Mesenchymal stem cell (in vitro differentiated cells and primary cell): ENCODE measurements at regions not wholly inside any gene's neighbourhood (a gene's known extent, or its start where the extent isn't known, plus 50 kb on each side); places are given as distances from the start of the nearest gene placed in this dataset.

Experiments
- DNase-seq: peaks from one replicate; pipeline ENCODE4 v3.0.0-alpha.2; 2013
- H2AFZ ChIP-seq: one replicate; pipeline ENCODE4 v1.6.1; 2013; ENCODE audit warnings: low read depth, mild to moderate bottlenecking, control low read depth, inconsistent platforms, low read length, moderate library complexity
- H2AK5ac ChIP-seq: 2 replicates; pipeline ENCODE4 v1.6.1; 2013; ENCODE audit warnings: low read length, moderate library complexity, mild to moderate bottlenecking, inconsistent platforms; ENCODE audit not compliant: severe bottlenecking
- H2BK120ac ChIP-seq: one replicate; pipeline ENCODE4 v1.6.1; 2013; ENCODE audit warnings: low read depth, mild to moderate bottlenecking, inconsistent platforms, low read length, moderate library complexity
- H2BK12ac ChIP-seq, 2 experiments: one replicate each; pipeline ENCODE4 v1.6.1; 2013; ENCODE audit warnings: inconsistent platforms in 2 of 2, low read length in 2 of 2, mild to moderate bottlenecking in 2 of 2, moderate library complexity in 2 of 2, control low read depth in 1 of 2
- H2BK15ac ChIP-seq: one replicate; pipeline ENCODE4 v1.6.1; 2013; ENCODE audit warnings: mild to moderate bottlenecking, low read depth, inconsistent platforms; ENCODE audit not compliant: poor library complexity, severe bottlenecking
- H2BK5ac ChIP-seq: 2 replicates; pipeline ENCODE4 v1.6.1; 2013; ENCODE audit warnings: low read depth, mild to moderate bottlenecking, low read length, control low read depth, inconsistent platforms; ENCODE audit not compliant: poor library complexity, severe bottlenecking
- H3K14ac ChIP-seq, 2 experiments: one replicate each; pipeline ENCODE4 v1.6.1; 2013; ENCODE audit warnings: inconsistent platforms in 2 of 2, low read length in 2 of 2, control low read depth in 1 of 2, mild to moderate bottlenecking in 1 of 2, moderate library complexity in 1 of 2
- H3K18ac ChIP-seq, 2 experiments: one replicate each; pipeline ENCODE4 v1.6.1; 2013; ENCODE audit warnings: inconsistent platforms in 2 of 2, low read length in 2 of 2, control low read depth in 1 of 2, low read depth in 1 of 2, mild to moderate bottlenecking in 1 of 2
- H3K23ac ChIP-seq, 2 experiments: one replicate each; pipeline ENCODE4 v1.6.1; 2013; ENCODE audit warnings: inconsistent platforms in 2 of 2, low read length in 2 of 2, mild to moderate bottlenecking in 2 of 2, moderate library complexity in 2 of 2, control low read depth in 1 of 2
- H3K27ac ChIP-seq: 2 replicates; pipeline ENCODE4 v1.5.1; 2013; ENCODE audit warnings: mild to moderate bottlenecking, moderate library complexity, low read length, control low read depth, inconsistent platforms; ENCODE audit not compliant: poor library complexity, severe bottlenecking
- H3K27me3 ChIP-seq, 2 experiments: 2 replicates each; pipeline versions ENCODE4 v1.6.1 to v1.7.0; 2013; ENCODE audit warnings: low read length in 2 of 2, mild to moderate bottlenecking in 2 of 2, moderate library complexity in 2 of 2, control low read depth in 1 of 2, inconsistent platforms in 1 of 2; ENCODE audit not compliant: control insufficient read depth in 1 of 2, insufficient read depth in 1 of 2
- H3K36me3 ChIP-seq, 2 experiments: 2 replicates each; pipeline versions ENCODE4 v1.6.1 to v1.7.0; 2013; ENCODE audit warnings: low read length in 2 of 2, control low read depth in 1 of 2, inconsistent platforms in 1 of 2, low read depth in 1 of 2, mild to moderate bottlenecking in 1 of 2; ENCODE audit not compliant: insufficient read depth in 2 of 2, control insufficient read depth in 1 of 2
- H3K4ac ChIP-seq, 2 experiments: one replicate each; pipeline ENCODE4 v1.6.1; 2013; ENCODE audit warnings: inconsistent platforms in 2 of 2, low read length in 2 of 2, mild to moderate bottlenecking in 2 of 2, moderate library complexity in 2 of 2, control low read depth in 1 of 2, low read depth in 1 of 2
- H3K4me1 ChIP-seq: 2 replicates; pipeline ENCODE4 v1.6.1; 2013; ENCODE audit warnings: low read depth, low read length, control low read depth; ENCODE audit not compliant: control insufficient read depth, insufficient read depth
- H3K4me2 ChIP-seq: 2 replicates; pipeline ENCODE4 v1.6.1; 2013; ENCODE audit warnings: low read length, mild to moderate bottlenecking, inconsistent platforms; ENCODE audit not compliant: poor library complexity, severe bottlenecking
- H3K4me3 ChIP-seq, 2 experiments: 2 replicates each; pipeline versions ENCODE4 v1.5.1 to v1.7.0; 2013; ENCODE audit warnings: low read length in 2 of 2, mild to moderate bottlenecking in 2 of 2, control low read depth in 1 of 2, low read depth in 1 of 2; ENCODE audit not compliant: insufficient read depth in 1 of 2
- H3K79me1 ChIP-seq: replicated peaks from 2 replicates; pipeline ENCODE4 v1.6.1; 2013; ENCODE audit warnings: mild to moderate bottlenecking, control low read depth, low read length, inconsistent platforms; ENCODE audit not compliant: poor library complexity, severe bottlenecking
- H3K9ac ChIP-seq: 2 replicates; pipeline ENCODE4 v1.7.0; 2013; ENCODE audit warnings: mild to moderate bottlenecking, low read length, moderate library complexity
- H3K9me3 ChIP-seq: 2 replicates; pipeline ENCODE4 v1.7.0; 2013; ENCODE audit warnings: mild to moderate bottlenecking, low read length; ENCODE audit not compliant: control insufficient read depth
- H4K8ac ChIP-seq: one replicate; pipeline ENCODE4 v1.6.1; 2013; ENCODE audit warnings: inconsistent platforms, mild to moderate bottlenecking, low read length, moderate library complexity
- H4K91ac ChIP-seq: one replicate; pipeline ENCODE4 v1.6.1; 2013; ENCODE audit warnings: mild to moderate bottlenecking, low read length, inconsistent platforms
- WGBS: methylation state at CpG from one replicate; pipeline ENCODE4 v1.1.7; 2013; ENCODE audit warnings: mixed read lengths; 5-methylcytosine and 5-hydroxymethylcytosine counted together

GRCh38 chrX:69379412-69379811, 124.7 kb upstream of the NALF2 start:
- no peak overlapping the region for H3K9ac ChIP-seq
- H2BK12ac ChIP-seq, result no peak overlapping the region
- H3K27me3 ChIP-seq, result peaks cover 0 to 54% of the 10 kb centered on the region in 2 experiments
- H3K18ac ChIP-seq, result no peak overlapping the region
- no peak overlapping the region for H2BK120ac ChIP-seq
- H3K14ac ChIP-seq, result no peak overlapping the region
- no peaks in the 10 kb centered on the region for H3K36me3 ChIP-seq
- no peak overlapping the region for H4K91ac ChIP-seq
- no peak overlapping the region for H3K23ac ChIP-seq
- H2BK5ac ChIP-seq, result no peak overlapping the region
- H2BK15ac ChIP-seq, result no peak overlapping the region
- no peaks in the 10 kb centered on the region for H3K79me1 ChIP-seq
- H4K8ac ChIP-seq, result no peak overlapping the region
- H3K4me2 ChIP-seq, result no peak overlapping the region
- H3K4me3 ChIP-seq, result no peak overlapping the region
- H3K27ac ChIP-seq, result no peak overlapping the region
- no peak overlapping the region for H3K4ac ChIP-seq
- no peaks in the 10 kb centered on the region for H3K4me1 ChIP-seq
- H3K9me3 ChIP-seq, result peaks cover 39% of the 10 kb centered on the region
- H2AFZ ChIP-seq, result no peak overlapping the region
- 100% methylated on average over 2 of the region's 3 CpGs for WGBS
- no peak overlapping the region for H2AK5ac ChIP-seq
- DNase-seq, result no peak

- no peak overlapping the region for H3K14ac ChIP-seq
- H3K9ac ChIP-seq, result no peak overlapping the region
- H2AK5ac ChIP-seq, result no peak overlapping the region
- H2BK5ac ChIP-seq, result no peak overlapping the region
- no peak overlapping the region for H3K18ac ChIP-seq
- no peak overlapping the region for H3K4ac ChIP-seq
- no peak for DNase-seq
- H3K4me1 ChIP-seq, result no peaks in the 10 kb centered on the region
- H2BK12ac ChIP-seq, result no peak overlapping the region
- WGBS, result 56% methylated on average over 1 of the region's 1 CpG
- H3K4me2 ChIP-seq, result no peak overlapping the region
- no peaks in the 10 kb centered on the region for H3K79me1 ChIP-seq
- H2BK15ac ChIP-seq, result no peak overlapping the region
- no peak overlapping the region for H3K4me3 ChIP-seq
- no peak overlapping the region for H2BK120ac ChIP-seq
- no peak overlapping the region for H2AFZ ChIP-seq
- no peak overlapping the region for H4K8ac ChIP-seq
- no peaks in the 10 kb centered on the region for H3K36me3 ChIP-seq
- peaks cover 0 to 38% of the 10 kb centered on the region in 2 experiments for H3K27me3 ChIP-seq
- H3K23ac ChIP-seq, result no peak overlapping the region
- no peak overlapping the region for H3K27ac ChIP-seq
- H4K91ac ChIP-seq, result no peak overlapping the region
- peaks cover 40% of the 10 kb centered on the region for H3K9me3 ChIP-seq
Observed at GRCh38 chrX:69374569-69374968, 129.6 kb upstream of the NALF2 start.

DNA sequence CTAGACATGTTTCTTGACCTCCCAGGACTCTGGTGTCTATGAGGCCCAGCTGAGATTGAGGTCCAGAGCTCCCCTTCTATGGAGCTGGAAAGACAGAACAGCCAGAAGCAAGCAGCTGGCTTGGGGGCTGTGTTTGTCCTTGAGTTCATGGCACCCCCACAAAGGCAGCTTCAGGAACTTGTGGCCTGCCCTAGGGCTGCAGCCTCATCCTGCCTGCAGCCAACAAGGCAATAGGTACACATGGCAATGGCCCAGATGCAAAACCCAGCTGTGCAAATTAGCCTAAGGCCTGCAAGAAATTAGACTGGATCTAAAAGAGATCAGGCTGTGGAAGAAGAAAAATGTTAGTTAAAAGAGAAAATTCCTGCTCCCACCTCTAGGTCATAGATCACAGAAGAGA, 131.7 kb upstream of the NALF2 start:
- Histone ChIP-seq H3K79me1 (no peaks in the 10 kb centered on the region), H3K4ac (no peak overlapping the region), H2AK5ac (no peak overlapping the region), H4K8ac (no peak overlapping the region), H3K14ac (no peak overlapping the region), H2BK12ac (no peak overlapping the region), H3K27me3 (peaks cover 0 to 43% of the 10 kb centered on the region in 2 experiments), H3K18ac (no peak overlapping the region), H3K27ac (no peak overlapping the region), H2AFZ (no peak overlapping the region), H3K36me3 (no peaks in the 10 kb centered on the region), H3K4me2 (no peak overlapping the region), H3K9ac (no peak overlapping the region), H3K4me3 (no peak overlapping the region), H3K4me1 (no peaks in the 10 kb centered on the region), H3K23ac (no peak overlapping the region), H2BK15ac (no peak overlapping the region), H2BK5ac (no peak overlapping the region), H4K91ac (no peak overlapping the region), H2BK120ac (no peak overlapping the region), H3K9me3 (peaks cover 28% of the 10 kb centered on the region)
- DNase-seq, result no peak

DNA sequence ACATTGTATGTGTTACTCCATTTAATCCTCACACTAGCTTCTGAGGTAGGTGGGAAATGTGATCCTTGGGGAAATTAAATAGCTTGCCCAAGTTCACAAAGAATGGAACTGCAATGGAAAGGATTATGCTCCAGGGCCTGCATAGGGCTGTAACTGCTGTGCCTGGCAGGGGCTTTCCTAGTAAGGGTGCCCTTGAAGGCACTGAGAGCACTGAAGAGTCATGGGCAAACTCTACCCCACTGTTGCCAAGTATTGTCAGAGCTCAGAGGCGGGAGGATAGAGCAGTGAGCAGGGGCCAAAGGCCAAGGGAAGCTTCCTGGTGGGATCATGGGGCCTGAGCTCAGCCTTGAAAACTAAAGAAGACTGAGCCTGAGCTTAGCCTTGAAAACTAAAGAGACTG, 133.0 kb upstream of the NALF2 start:
- H3K14ac ChIP-seq, result no peak overlapping the region
- peaks cover 17% of the 10 kb centered on the region for H3K9me3 ChIP-seq
- no peak overlapping the region for H3K4me3 ChIP-seq
- H3K36me3 ChIP-seq, result no peaks in the 10 kb centered on the region
- no peak overlapping the region for H2BK12ac ChIP-seq
- no peaks in the 10 kb centered on the region for H3K4me1 ChIP-seq
- no peak for DNase-seq
- no peaks in the 10 kb centered on the region for H3K79me1 ChIP-seq
- 50% methylated on average over 1 of the region's 1 CpG for WGBS
- no peak overlapping the region for H2BK15ac ChIP-seq
- H2AFZ ChIP-seq, result no peak overlapping the region
- H3K27ac ChIP-seq, result no peak overlapping the region
- no peak overlapping the region for H2BK5ac ChIP-seq
- no peak overlapping the region for H4K8ac ChIP-seq
- no peak overlapping the region for H4K91ac ChIP-seq
- no peak overlapping the region for H2BK120ac ChIP-seq
- H3K4me2 ChIP-seq, result no peak overlapping the region
- no peak overlapping the region for H2AK5ac ChIP-seq
- H3K23ac ChIP-seq, result no peak overlapping the region
- peaks cover 0 to 44% of the 10 kb centered on the region in 2 experiments for H3K27me3 ChIP-seq
- H3K18ac ChIP-seq, result no peak overlapping the region
- no peak overlapping the region for H3K4ac ChIP-seq
- H3K9ac ChIP-seq, result no peak overlapping the region
